GM12872 (cell line): ENCODE measurements at regions not wholly inside any gene's neighbourhood (a gene's known extent, or its start where the extent isn't known, plus 50 kb on each side); places are given as distances from the start of the nearest gene placed in this dataset.

ENCODE experiments used
- TF ChIP-seq, protein P1 (sequence below): IDR thresholded peaks from 3 replicates; pipeline ENCODE4 v1.5.1; 2011; ENCODE audit warnings: low read depth, mild to moderate bottlenecking, low read length, moderate library complexity; ENCODE audit not compliant: insufficient read depth

DNA sequence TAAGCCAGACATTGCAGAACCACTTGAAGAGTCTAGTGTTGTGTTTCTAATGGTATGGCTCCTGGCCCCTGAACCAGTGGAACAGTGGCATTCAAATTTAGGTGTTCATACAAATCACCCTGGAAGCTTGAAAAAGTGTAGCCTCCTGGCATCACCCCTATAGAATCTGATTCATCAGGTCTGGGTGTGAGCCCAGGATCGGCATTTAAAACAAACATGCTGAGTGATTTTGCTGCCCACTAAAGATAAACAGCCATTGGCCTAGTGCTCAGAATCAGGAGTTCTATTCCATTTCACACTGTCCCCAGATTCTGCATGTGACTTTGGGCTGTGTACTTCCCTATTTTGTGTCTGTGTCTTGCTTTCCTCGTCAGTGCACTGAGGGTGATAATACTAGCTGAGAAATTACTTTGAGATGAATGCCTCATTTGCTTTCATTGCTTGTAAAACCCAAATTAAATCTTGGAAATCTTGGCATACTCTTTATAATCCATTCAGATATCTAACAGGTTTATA, 241.5 kb upstream of the CLINT1 start:
- TF ChIP-seq, protein P1, sequence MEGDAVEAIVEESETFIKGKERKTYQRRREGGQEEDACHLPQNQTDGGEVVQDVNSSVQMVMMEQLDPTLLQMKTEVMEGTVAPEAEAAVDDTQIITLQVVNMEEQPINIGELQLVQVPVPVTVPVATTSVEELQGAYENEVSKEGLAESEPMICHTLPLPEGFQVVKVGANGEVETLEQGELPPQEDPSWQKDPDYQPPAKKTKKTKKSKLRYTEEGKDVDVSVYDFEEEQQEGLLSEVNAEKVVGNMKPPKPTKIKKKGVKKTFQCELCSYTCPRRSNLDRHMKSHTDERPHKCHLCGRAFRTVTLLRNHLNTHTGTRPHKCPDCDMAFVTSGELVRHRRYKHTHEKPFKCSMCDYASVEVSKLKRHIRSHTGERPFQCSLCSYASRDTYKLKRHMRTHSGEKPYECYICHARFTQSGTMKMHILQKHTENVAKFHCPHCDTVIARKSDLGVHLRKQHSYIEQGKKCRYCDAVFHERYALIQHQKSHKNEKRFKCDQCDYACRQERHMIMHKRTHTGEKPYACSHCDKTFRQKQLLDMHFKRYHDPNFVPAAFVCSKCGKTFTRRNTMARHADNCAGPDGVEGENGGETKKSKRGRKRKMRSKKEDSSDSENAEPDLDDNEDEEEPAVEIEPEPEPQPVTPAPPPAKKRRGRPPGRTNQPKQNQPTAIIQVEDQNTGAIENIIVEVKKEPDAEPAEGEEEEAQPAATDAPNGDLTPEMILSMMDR = no peak

DNA sequence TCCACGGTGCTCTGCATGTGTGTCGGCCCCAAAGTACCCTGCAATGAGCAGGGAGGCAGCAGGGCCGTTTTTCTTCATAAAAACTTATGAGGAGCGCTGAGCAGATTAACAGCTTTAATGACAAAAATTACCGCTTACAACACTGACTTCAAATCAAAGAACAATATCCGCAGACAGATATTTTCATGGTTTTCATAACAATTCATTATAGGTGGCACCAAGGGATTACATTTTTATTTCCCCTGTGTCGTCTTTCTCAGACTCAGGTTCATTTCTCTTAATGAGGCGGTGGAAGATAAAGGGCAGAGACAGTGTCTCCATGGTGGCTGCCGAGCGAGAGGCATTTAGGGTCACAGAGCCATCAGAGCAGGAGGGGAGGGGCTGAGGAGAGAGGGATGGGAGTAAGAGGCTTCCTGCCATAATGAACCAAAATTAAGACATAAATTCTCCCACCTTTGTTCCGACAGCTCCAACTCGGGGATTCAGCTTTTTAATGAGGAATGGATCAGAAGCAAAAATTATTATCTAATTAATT, 240.7 kb upstream of the CLINT1 start:
- TF ChIP-seq, protein P1 = no peak

DNA sequence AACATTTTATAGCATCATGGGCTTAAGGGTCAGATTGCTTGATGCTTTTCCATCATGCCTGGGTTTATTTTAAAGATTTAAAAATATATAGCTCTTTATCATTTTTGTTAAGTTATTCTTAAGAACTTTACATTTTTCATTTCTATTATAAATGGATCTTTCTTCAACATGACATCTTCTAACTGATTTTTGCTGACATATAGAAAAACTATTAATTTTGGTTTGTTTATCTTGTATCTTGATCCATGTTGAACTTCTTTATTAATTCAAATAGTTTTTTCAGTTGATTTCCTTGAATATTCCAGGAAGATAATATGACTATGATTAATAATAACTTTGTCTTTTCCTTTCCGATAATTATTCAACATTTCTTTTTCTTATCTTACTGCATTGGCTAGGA, 237.9 kb upstream of the CLINT1 start:
- TF ChIP-seq, protein P1 = no peak

DNA sequence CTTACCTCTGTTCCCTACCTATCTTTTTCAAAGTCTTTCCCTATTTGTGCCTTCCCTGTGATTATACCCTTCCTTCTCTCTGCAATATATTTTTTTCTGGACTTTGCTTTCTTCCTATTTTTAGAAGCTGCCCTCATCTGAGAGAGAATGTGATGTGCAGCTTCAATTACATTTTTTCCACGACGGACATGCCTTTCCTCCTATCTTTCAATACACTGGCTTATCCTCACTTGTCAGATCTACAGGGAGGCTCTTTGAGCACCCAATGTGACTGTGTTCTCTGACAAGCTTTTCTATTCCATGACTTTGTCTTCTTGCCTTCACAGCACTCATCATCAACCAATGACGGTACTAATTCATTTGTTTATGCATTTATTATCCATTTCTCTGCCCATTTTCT, 227.9 kb upstream of the CLINT1 start:
- TF ChIP-seq, protein P1 = no peak

DNA sequence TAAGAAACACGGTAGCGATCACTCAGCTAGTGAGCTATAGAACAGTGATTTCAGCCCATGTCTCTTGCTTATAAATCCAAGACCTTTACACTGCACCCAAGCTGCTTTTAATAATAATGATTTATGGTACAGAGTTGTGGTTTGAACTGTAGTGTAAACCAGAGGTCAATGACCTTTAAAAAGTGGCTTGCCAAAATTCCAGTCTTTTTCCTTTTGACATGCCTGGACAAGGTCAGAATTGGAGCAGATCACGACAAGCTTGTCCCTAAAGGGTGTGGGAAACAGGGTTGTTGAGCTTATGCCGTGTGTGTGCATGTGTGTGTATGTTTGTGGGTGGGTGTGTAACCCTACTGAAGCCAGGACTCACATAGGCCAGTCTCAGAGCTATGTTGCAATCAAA, 225.3 kb upstream of the CLINT1 start:
- TF ChIP-seq, protein P1 = no peak

DNA sequence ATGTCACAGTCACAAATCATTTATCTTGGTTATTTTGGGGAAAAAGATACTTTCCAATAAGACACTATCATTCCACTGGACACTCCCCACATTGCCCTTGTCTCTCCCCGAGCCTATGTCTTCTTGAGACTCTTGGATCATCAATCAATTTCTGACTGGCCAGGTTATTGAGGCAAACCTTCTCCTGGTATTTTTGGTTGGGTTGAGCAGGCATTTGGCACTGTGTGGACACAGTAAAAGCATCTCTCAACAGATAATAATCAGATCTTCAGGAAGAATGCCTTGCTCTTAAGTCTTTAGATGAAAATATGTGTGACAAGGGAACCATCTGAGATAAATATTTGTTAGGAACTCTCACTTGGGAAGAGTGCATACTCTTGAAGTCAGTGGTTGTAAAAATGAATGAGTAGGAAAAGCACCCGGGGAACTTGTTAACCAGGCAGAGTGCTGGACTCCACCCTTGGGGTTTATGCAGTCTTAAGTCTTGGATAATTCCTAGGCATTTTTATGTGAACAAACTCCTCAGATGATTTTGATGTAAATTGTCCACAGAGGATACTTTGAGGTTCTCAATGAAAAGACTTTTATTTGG, 223.8 kb upstream of the CLINT1 start:
- TF ChIP-seq, protein P1 = no peak

DNA sequence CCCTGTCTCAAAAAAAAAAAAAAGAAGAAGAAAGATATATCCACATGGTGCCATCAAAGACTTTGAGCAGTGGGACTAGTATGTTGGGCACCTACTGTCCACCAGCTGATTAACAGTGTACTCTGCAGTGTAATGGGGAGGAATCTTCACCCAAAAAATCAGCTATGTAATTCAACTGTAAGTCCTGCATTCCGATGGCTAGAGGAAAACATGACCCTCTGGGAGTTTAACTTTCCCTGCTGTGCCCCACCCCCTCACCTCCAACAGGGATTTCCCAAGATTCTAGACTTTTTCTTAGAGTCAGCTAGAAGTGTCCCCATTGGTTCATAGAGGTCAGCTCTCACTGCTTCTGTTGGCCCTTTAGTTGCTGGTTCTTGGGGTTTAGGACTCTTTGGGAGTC, 221.2 kb upstream of the CLINT1 start:
- TF ChIP-seq, protein P1 = no peak

DNA sequence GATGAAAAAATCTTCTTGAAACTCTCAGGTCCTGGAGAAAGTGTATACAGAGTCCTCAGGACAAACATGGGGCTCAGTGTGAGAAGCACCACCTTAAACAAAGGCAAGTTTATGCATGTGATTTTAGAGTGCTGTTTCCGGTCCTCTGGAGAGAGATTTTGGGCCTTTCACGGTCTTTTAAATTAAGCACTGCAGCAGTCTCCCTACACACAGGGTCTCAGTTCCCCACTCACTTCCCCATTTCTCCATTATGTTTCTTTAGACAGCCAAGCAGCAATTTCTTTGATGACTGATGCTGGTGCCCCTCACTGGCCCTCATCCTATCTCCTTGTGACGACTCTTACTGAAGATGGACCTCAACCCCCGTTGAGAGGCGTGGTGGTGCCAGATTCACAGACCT, 220.2 kb upstream of the CLINT1 start:
- TF ChIP-seq, protein P1 = no peak
